WERI-Rb-1 (cell line): ENCODE measurements at regions not wholly inside any gene's neighbourhood (a gene's known extent, or its start where the extent isn't known, plus 50 kb on each side); places are given as distances from the start of the nearest gene placed in this dataset.

Source experiments
- DNase-seq: peaks from one replicate; pipeline ENCODE4 v3.0.0-alpha.2; 2020
- H3K27ac ChIP-seq: fragments of 250-450 bp; sonication (Bioruptor Pico); 2 replicates; pipeline ENCODE4 v1.5.1; 2020; ENCODE audit warnings: mild to moderate bottlenecking, moderate library complexity
- H3K27me3 ChIP-seq: fragments of 250-450 bp; sonication (Bioruptor Pico); 2 replicates; pipeline ENCODE4 v1.5.1; 2021; ENCODE audit warnings: mild to moderate bottlenecking, low read depth, moderate library complexity; ENCODE audit not compliant: insufficient read depth, severe bottlenecking
- H3K36me3 ChIP-seq: fragments of 250-450 bp; sonication (Bioruptor Pico); 2 replicates; pipeline ENCODE4 v1.5.1; 2020; ENCODE audit warnings: mild to moderate bottlenecking, moderate library complexity
- H3K4me3 ChIP-seq: 2 replicates; pipeline ENCODE4 v1.5.1; 2011; ENCODE audit warnings: low read depth, mild to moderate bottlenecking, control low read depth, low read length
- H3K9me3 ChIP-seq: fragments of 250-450 bp; sonication (Bioruptor Pico); 2 replicates; pipeline ENCODE4 v1.5.1; 2021; ENCODE audit warnings: mild to moderate bottlenecking, moderate library complexity; ENCODE audit not compliant: severe bottlenecking
- CTCF ChIP-seq: IDR thresholded peaks from 2 replicates; pipeline ENCODE4 v1.5.1; 2011; ENCODE audit warnings: low read depth, mild to moderate bottlenecking, control low read depth, inconsistent platforms, low read length

GRCh38 chr3:25096536-25096935 lies 331.5 kb upstream of the RARB start:
- Histone ChIP-seq H3K36me3 (no peaks in the 10 kb centered on the region), H3K27ac (no peak overlapping the region), H3K4me3 (no peak overlapping the region), H3K9me3 (no peaks in the 10 kb centered on the region), H3K27me3 (no peaks in the 10 kb centered on the region)
- no peak for TF ChIP-seq CTCF
- DNase-seq = no peak

- Histone ChIP-seq H3K9me3 (no peaks in the 10 kb centered on the region), H3K36me3 (no peaks in the 10 kb centered on the region), H3K27ac (no peak overlapping the region), H3K4me3 (no peak overlapping the region), H3K27me3 (no peaks in the 10 kb centered on the region)
- DNase-seq = no peak
- TF ChIP-seq CTCF = no peak
These were observed 331.0 kb upstream of the RARB start for GRCh38 chr3:25097023-25097422.

GRCh38 chr3:25099666-25100065 lies 328.4 kb upstream of the RARB start:
- Histone ChIP-seq H3K27ac (no peak overlapping the region), H3K9me3 (no peaks in the 10 kb centered on the region), H3K36me3 (no peaks in the 10 kb centered on the region), H3K27me3 (no peaks in the 10 kb centered on the region), H3K4me3 (no peak overlapping the region)
- DNase-seq = no peak
- TF ChIP-seq CTCF = no peak

GRCh38 chr3:25103391-25103790 lies 324.7 kb upstream of the RARB start:
- DNase-seq = no peak
- H3K27me3 ChIP-seq = no peaks in the 10 kb centered on the region
- TF ChIP-seq CTCF = no peak
- no peaks in the 10 kb centered on the region for H3K9me3 ChIP-seq
- H3K4me3 ChIP-seq = no peak overlapping the region
- H3K27ac ChIP-seq = no peak overlapping the region
- H3K36me3 ChIP-seq = no peaks in the 10 kb centered on the region

- no peak for DNase-seq
- Histone ChIP-seq H3K36me3 (no peaks in the 10 kb centered on the region), H3K9me3 (no peaks in the 10 kb centered on the region), H3K4me3 (no peak overlapping the region), H3K27ac (no peak overlapping the region), H3K27me3 (no peaks in the 10 kb centered on the region)
- TF ChIP-seq CTCF = no peak
These were observed 320.0 kb upstream of the RARB start for GRCh38 chr3:25107918-25108617.

- Histone ChIP-seq H3K27ac (no peak overlapping the region), H3K9me3 (no peaks in the 10 kb centered on the region), H3K4me3 (no peak overlapping the region), H3K27me3 (no peaks in the 10 kb centered on the region), H3K36me3 (no peaks in the 10 kb centered on the region)
- no peak for DNase-seq
- no peak for TF ChIP-seq CTCF
These were observed 317.4 kb upstream of the RARB start for GRCh38 chr3:25110642-25111041.
